ENCODE measurements at regions not wholly inside any gene's neighbourhood (a gene's known extent, or its start where the extent isn't known, plus 50 kb on each side); places are given as distances from the start of the nearest gene placed in this dataset.

GRCh38 chr5:174414315-174414710, 310.1 kb upstream of the MSX2 start:
- no peak overlapping the region for H3K27ac ChIP-seq (ENCODE audit: insufficient read depth, low read length)
- H2AFZ ChIP-seq (ENCODE audit: low read length), result no peak overlapping the region
- no peaks in the 10 kb centered on the region for H3K4me1 ChIP-seq (ENCODE audit: control insufficient read depth, extremely low read depth, insufficient read depth, low read length)
- H3K4me2 ChIP-seq (ENCODE audit: extremely low read depth, insufficient read depth, low read length), result no peak overlapping the region
- H3K9ac ChIP-seq (ENCODE audit: insufficient read depth, low read length), result no peak overlapping the region
- H3K36me3 ChIP-seq (ENCODE audit: control insufficient read depth, insufficient read depth, low read length), result no peaks in the 10 kb centered on the region
- H3K27me3 ChIP-seq (ENCODE audit: control insufficient read depth, insufficient read depth, low read length), result no peaks in the 10 kb centered on the region
- TF ChIP-seq EZH2 (IDR thresholded peaks at IDR 0.05; ENCODE audit: low read length, missing control alignments), result no peak
- no peak for TF ChIP-seq CTCF (conservative IDR thresholded peaks at IDR 0.05 in 1 of 2, IDR thresholded peaks at IDR 0.05 in 1 of 2; ENCODE audit: low read depth in 1 of 2, low read length in 2 of 2)
- peak in 1 of 2 donors; percentile 45 for DNase-seq (ENCODE audit: low read depth in 2 of 2)
- H3K79me2 ChIP-seq (ENCODE audit: control insufficient read depth, insufficient read depth, low read length), result no peaks in the 10 kb centered on the region
- H3K9me3 ChIP-seq (ENCODE audit: control insufficient read depth, insufficient read depth, low read depth, low read length), result no peaks in the 10 kb centered on the region
- no peak overlapping the region for H3K4me3 ChIP-seq (replicated peaks in 1 of 4; ENCODE audit: control extremely low read depth in 1 of 4, insufficient read depth in 1 of 4, low read depth in 3 of 4, low read length in 4 of 4)
- H4K20me1 ChIP-seq (ENCODE audit: control insufficient read depth, extremely low read depth, insufficient read depth, low read length), result no peaks in the 10 kb centered on the region

GRCh38 chr5:174418809-174419539, 305.4 kb upstream of the MSX2 start:
- DNase-seq (ENCODE audit: low read depth in 2 of 2), result no peak
- no peaks in the 10 kb centered on the region for H3K79me2 ChIP-seq (ENCODE audit: control insufficient read depth, insufficient read depth, low read length)
- H3K9me3 ChIP-seq (ENCODE audit: control insufficient read depth, insufficient read depth, low read depth, low read length), result no peaks in the 10 kb centered on the region
- no peaks in the 10 kb centered on the region for H3K36me3 ChIP-seq (ENCODE audit: control insufficient read depth, insufficient read depth, low read length)
- H3K4me3 ChIP-seq (replicated peaks in 1 of 4; ENCODE audit: control extremely low read depth in 1 of 4, insufficient read depth in 1 of 4, low read depth in 3 of 4, low read length in 4 of 4), result peak overlapping the region in 3 of 4 experiments; percentile 7 to 55 (median 31)
- H2AFZ ChIP-seq (ENCODE audit: low read length), result peak overlapping the region; percentile 42
- no peak overlapping the region for H3K27ac ChIP-seq (ENCODE audit: insufficient read depth, low read length)
- TF ChIP-seq CTCF (conservative IDR thresholded peaks at IDR 0.05 in 1 of 2, IDR thresholded peaks at IDR 0.05 in 1 of 2; ENCODE audit: low read depth in 1 of 2, low read length in 2 of 2) (no peak), EZH2 (IDR thresholded peaks at IDR 0.05; ENCODE audit: low read length, missing control alignments) (no peak)
- no peaks in the 10 kb centered on the region for H3K4me1 ChIP-seq (ENCODE audit: control insufficient read depth, extremely low read depth, insufficient read depth, low read length)
- no peak overlapping the region for H3K9ac ChIP-seq (ENCODE audit: insufficient read depth, low read length)
- H3K27me3 ChIP-seq (ENCODE audit: control insufficient read depth, insufficient read depth, low read length), result no peaks in the 10 kb centered on the region
- no peaks in the 10 kb centered on the region for H4K20me1 ChIP-seq (ENCODE audit: control insufficient read depth, extremely low read depth, insufficient read depth, low read length)
- H3K4me2 ChIP-seq (ENCODE audit: extremely low read depth, insufficient read depth, low read length), result peak overlapping the region; percentile 75

GRCh38 chr5:174419540-174420132, 304.7 kb upstream of the MSX2 start:
- Histone ChIP-seq H3K9me3 (ENCODE audit: control insufficient read depth, insufficient read depth, low read depth, low read length) (no peaks in the 10 kb centered on the region), H3K4me3 (replicated peaks in 1 of 4; ENCODE audit: control extremely low read depth in 1 of 4, insufficient read depth in 1 of 4, low read depth in 3 of 4, low read length in 4 of 4) (peak overlapping the region in 3 of 4 experiments; percentile 7 to 55 (median 31)), H3K4me2 (ENCODE audit: extremely low read depth, insufficient read depth, low read length) (peak overlapping the region; percentile 75), H4K20me1 (ENCODE audit: control insufficient read depth, extremely low read depth, insufficient read depth, low read length) (no peaks in the 10 kb centered on the region), H3K9ac (ENCODE audit: insufficient read depth, low read length) (no peak overlapping the region), H2AFZ (ENCODE audit: low read length) (peak overlapping the region; percentile 42), H3K4me1 (ENCODE audit: control insufficient read depth, extremely low read depth, insufficient read depth, low read length) (no peaks in the 10 kb centered on the region), H3K79me2 (ENCODE audit: control insufficient read depth, insufficient read depth, low read length) (no peaks in the 10 kb centered on the region), H3K36me3 (ENCODE audit: control insufficient read depth, insufficient read depth, low read length) (no peaks in the 10 kb centered on the region), H3K27me3 (ENCODE audit: control insufficient read depth, insufficient read depth, low read length) (no peaks in the 10 kb centered on the region), H3K27ac (ENCODE audit: insufficient read depth, low read length) (no peak overlapping the region)
- peak; percentile 87 to 96 for DNase-seq (ENCODE audit: low read depth in 2 of 2)
- no peak for TF ChIP-seq EZH2 (IDR thresholded peaks at IDR 0.05; ENCODE audit: low read length, missing control alignments)
- TF ChIP-seq CTCF (conservative IDR thresholded peaks at IDR 0.05 in 1 of 2, IDR thresholded peaks at IDR 0.05 in 1 of 2; ENCODE audit: low read depth in 1 of 2, low read length in 2 of 2), result peak; percentile 89 to 97
